Astrocyte (in vitro differentiated cells and primary cell): ENCODE measurements at regions not wholly inside any gene's neighbourhood (a gene's known extent, or its start where the extent isn't known, plus 50 kb on each side); places are given as distances from the start of the nearest gene placed in this dataset.

Experiments used
- CTCF ChIP-seq: IDR thresholded peaks from 2 replicates; pipeline ENCODE4 v1.5.1; 2011; ENCODE audit warnings: low read depth, mild to moderate bottlenecking, inconsistent platforms, low read length, moderate library complexity; ENCODE audit not compliant: insufficient read depth
- EZH2 ChIP-seq: IDR thresholded peaks from 2 replicates; pipeline ENCODE4 v1.6.1; 2012; ENCODE audit warnings: mild to moderate bottlenecking, low read length, inconsistent platforms; ENCODE audit not compliant: insufficient read depth

GRCh38 chr5:163756170-163756569 lies 250.8 kb downstream of the MAT2B start:
- no peak for TF ChIP-seq CTCF
- TF ChIP-seq EZH2: no peak
